Subcutaneous abdominal adipose tissue (tissue), 5 donors: ENCODE measurements at regions not wholly inside any gene's neighbourhood (a gene's known extent, or its start where the extent isn't known, plus 50 kb on each side); places are given as distances from the start of the nearest gene placed in this dataset.

Source experiments
- H3K27ac ChIP-seq: one replicate; pipeline ENCODE4 v1.7.0; 2013; ENCODE audit warnings: low read depth, mild to moderate bottlenecking, inconsistent platforms, low read length, moderate library complexity
- H3K27me3 ChIP-seq, 5 donors: one replicate each; pipeline ENCODE4 v1.7.0; 2013; ENCODE audit warnings: low read length in 5 of 5, inconsistent platforms in 1 of 5; ENCODE audit not compliant: control insufficient read depth in 5 of 5, insufficient read depth in 4 of 5
- H3K36me3 ChIP-seq, 5 donors: one replicate each; pipeline ENCODE4 v1.7.0; 2013; ENCODE audit warnings: low read length in 5 of 5; ENCODE audit not compliant: control insufficient read depth in 5 of 5, insufficient read depth in 5 of 5
- H3K4me1 ChIP-seq, 5 donors: one replicate each; pipeline ENCODE4 v1.7.0; 2013; ENCODE audit warnings: low read length in 5 of 5, mild to moderate bottlenecking in 3 of 5, moderate library complexity in 1 of 5; ENCODE audit not compliant: control insufficient read depth in 5 of 5, insufficient read depth in 5 of 5
- H3K4me3 ChIP-seq, 5 donors: one replicate each; pipeline ENCODE4 v1.7.0; 2013; ENCODE audit warnings: low read length in 5 of 5, low read depth in 1 of 5
- H3K9ac ChIP-seq, 5 donors: one replicate each; pipeline ENCODE4 v1.7.0; 2013; ENCODE audit warnings: low read length in 5 of 5, mild to moderate bottlenecking in 4 of 5, moderate library complexity in 3 of 5
- H3K9me3 ChIP-seq, 5 donors: one replicate each; pipeline ENCODE4 v1.7.0; 2013; ENCODE audit warnings: low read length in 5 of 5; ENCODE audit not compliant: control insufficient read depth in 5 of 5
- donor health status: healthy.
- donor health status: healthy.
- donor health status: healthy.
- donor health status: healthy.
- donor health status: healthy.

GRCh38 chr3:29212789-29213433 is 68.0 kb upstream of the RBMS3 start:
- Histone ChIP-seq H3K4me1 (no peaks in the 10 kb centered on the region), H3K27me3 (no peaks in the 10 kb centered on the region), H3K9ac (no peak overlapping the region), H3K27ac (no peak overlapping the region), H3K9me3 (no peaks in the 10 kb centered on the region), H3K36me3 (no peaks in the 10 kb centered on the region), H3K4me3 (no peak overlapping the region)

DNA sequence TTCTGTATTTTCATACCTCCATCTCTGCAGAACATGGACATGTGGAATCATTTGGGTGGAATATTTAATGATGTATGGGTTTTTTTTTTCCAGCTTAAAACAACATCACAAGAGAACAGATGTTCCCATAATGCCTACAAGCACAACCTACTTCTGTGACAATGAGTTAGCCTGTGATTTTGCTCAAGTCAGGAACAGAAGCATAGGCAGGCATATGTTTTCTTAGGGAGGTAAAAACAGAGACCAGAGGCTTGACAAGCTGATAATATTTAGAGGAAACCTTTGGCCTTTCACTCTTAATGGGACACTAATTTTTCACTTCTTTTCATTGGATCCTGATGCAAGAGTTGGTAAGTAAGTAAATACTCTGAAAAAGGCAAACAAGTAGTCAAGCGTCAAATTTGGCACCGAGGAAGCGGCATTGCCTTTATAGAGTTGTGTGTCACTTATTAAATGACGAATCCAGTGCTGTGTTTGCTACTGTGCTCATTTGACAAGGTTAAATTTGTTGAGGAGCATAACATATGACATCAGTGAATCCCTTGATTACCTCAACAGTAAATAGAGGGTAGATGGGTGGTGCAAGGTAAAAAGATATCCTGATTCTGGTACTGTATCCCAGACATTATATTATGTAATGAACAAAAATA is 66.7 kb upstream of the RBMS3 start:
- no peaks in the 10 kb centered on the region for H3K27me3 ChIP-seq
- no peak overlapping the region for H3K4me3 ChIP-seq
- H3K36me3 ChIP-seq: no peaks in the 10 kb centered on the region
- no peaks in the 10 kb centered on the region for H3K4me1 ChIP-seq
- H3K9ac ChIP-seq: no peak overlapping the region
- H3K9me3 ChIP-seq: no peaks in the 10 kb centered on the region
- H3K27ac ChIP-seq: no peak overlapping the region

GRCh38 chr3:29215948-29216347 is 64.9 kb upstream of the RBMS3 start:
- H3K4me3 ChIP-seq: no peak overlapping the region
- H3K9me3 ChIP-seq: no peaks in the 10 kb centered on the region
- H3K9ac ChIP-seq: no peak overlapping the region
- no peaks in the 10 kb centered on the region for H3K4me1 ChIP-seq
- H3K27me3 ChIP-seq: no peaks in the 10 kb centered on the region
- H3K36me3 ChIP-seq: no peaks in the 10 kb centered on the region
- no peak overlapping the region for H3K27ac ChIP-seq

GRCh38 chr3:29226706-29227105 is 54.2 kb upstream of the RBMS3 start:
- H3K9me3 ChIP-seq: no peaks in the 10 kb centered on the region
- H3K9ac ChIP-seq: no peak overlapping the region
- H3K27ac ChIP-seq: no peak overlapping the region
- no peaks in the 10 kb centered on the region for H3K4me1 ChIP-seq
- H3K4me3 ChIP-seq: no peak overlapping the region
- no peaks in the 10 kb centered on the region for H3K27me3 ChIP-seq
- H3K36me3 ChIP-seq: no peaks in the 10 kb centered on the region

DNA sequence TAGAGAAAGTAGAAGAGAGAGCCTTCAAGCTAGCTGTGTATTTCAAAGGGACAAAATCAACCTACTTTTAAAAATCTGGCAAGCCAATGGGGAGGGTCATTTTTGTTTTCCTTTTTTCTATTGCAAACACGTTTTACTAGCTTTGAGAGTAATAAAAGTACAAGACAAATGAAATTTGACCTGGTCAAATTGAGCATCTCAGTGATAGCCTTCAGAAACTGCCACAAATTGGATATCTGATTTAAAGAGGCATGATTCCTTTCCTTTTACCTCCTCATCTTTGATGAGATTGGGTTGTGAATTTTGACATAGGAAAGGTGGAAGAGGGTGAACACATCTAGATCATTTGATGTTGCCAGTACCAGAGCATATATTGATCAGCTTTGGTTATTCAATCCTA is 53.6 kb upstream of the RBMS3 start:
- no peaks in the 10 kb centered on the region for H3K4me1 ChIP-seq
- H3K36me3 ChIP-seq: no peaks in the 10 kb centered on the region
- no peak overlapping the region for H3K9ac ChIP-seq
- no peaks in the 10 kb centered on the region for H3K27me3 ChIP-seq
- H3K27ac ChIP-seq: no peak overlapping the region
- no peak overlapping the region for H3K4me3 ChIP-seq
- no peaks in the 10 kb centered on the region for H3K9me3 ChIP-seq
